Muscle layer of colon (tissue), 2 donors: ENCODE measurements at regions not wholly inside any gene's neighbourhood (a gene's known extent, or its start where the extent isn't known, plus 50 kb on each side); places are given as distances from the start of the nearest gene placed in this dataset.
"Not testable (repeated sequence)": the region's sequence is repeated elsewhere in the genome, so short reads cannot be mapped to it uniquely, and the experiment has no call there.

Experiments used
- H3K27ac ChIP-seq: one replicate; pipeline ENCODE4 v1.7.0; 2013; ENCODE audit warnings: low read depth, mild to moderate bottlenecking, low read length, moderate library complexity
- H3K27me3 ChIP-seq, 2 donors: one replicate each; pipeline ENCODE4 v1.7.0; 2013; ENCODE audit warnings: low read length in 2 of 2, mild to moderate bottlenecking in 2 of 2; ENCODE audit not compliant: insufficient read depth in 2 of 2, control insufficient read depth in 1 of 2
- H3K36me3 ChIP-seq: one replicate; pipeline ENCODE4 v1.7.0; 2013; ENCODE audit warnings: mild to moderate bottlenecking, low read length; ENCODE audit not compliant: insufficient read depth
- H3K4me1 ChIP-seq: one replicate; pipeline ENCODE4 v1.7.0; 2013; ENCODE audit warnings: mild to moderate bottlenecking, low read length; ENCODE audit not compliant: insufficient read depth
- H3K4me3 ChIP-seq, 2 donors: one replicate each; pipeline ENCODE4 v1.7.0; 2013; ENCODE audit warnings: low read length in 2 of 2, low read depth in 1 of 2, mild to moderate bottlenecking in 1 of 2, moderate library complexity in 1 of 2
- H3K9ac ChIP-seq: one replicate; pipeline ENCODE4 v1.7.0; 2013; ENCODE audit warnings: low read length
- H3K9me3 ChIP-seq: one replicate; pipeline ENCODE4 v1.7.0; 2013; ENCODE audit warnings: mild to moderate bottlenecking, low read length
- donor health status: abdominal sarcoma.
- donor health status: Adenocarcinoma of cecum.

DNA sequence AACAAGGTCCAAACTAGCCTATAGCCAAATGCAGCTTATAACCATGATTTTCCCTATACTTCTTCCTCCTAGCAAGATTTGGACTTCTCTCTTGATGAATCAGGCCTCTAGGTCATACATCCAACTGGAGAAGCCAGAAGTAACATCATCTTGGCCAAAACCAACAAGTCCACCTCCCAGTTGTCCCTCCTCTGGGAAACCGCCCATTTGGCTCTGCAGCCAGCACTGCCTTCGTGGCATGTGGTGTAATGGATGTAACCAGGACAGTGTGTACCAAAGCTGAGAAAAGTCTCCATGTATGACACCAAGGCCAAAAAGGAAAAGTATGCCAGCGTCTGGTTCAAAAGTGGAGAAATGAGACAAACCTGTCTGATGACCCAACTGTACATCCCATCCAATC lies 59.3 kb upstream of the VASH1 start:
- Histone ChIP-seq H3K9ac (no peak overlapping the region), H3K36me3 (no peaks in the 10 kb centered on the region), H3K4me3 (no peak overlapping the region), H3K27me3 (no peaks in the 10 kb centered on the region), H3K9me3 (no peaks in the 10 kb centered on the region), H3K27ac (no peak overlapping the region), H3K4me1 (no peaks in the 10 kb centered on the region)

DNA sequence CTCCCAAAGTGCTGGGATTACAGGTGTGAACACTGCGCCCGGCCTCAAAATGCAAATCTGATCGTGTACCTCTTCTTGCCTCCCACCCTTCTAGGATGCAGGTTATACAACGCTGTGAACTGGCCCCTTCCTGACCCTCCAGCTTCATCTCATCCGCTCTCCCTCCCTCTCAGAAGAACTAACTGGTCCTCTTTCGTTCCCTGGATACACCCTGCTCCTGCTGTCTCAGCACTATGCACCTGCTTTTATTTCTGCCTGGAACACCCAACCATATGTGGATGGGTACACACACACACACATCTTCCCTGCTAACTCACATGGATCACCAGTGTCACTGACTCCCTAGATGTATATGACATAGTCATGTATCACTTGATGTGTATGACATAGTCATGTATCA lies 56.1 kb upstream of the VASH1 start:
- no peaks in the 10 kb centered on the region for H3K27me3 ChIP-seq
- H3K36me3 ChIP-seq: no peaks in the 10 kb centered on the region
- H3K4me3 ChIP-seq: no peak overlapping the region
- H3K27ac ChIP-seq: no peak overlapping the region
- no peaks in the 10 kb centered on the region for H3K9me3 ChIP-seq
- no peaks in the 10 kb centered on the region for H3K4me1 ChIP-seq
- H3K9ac ChIP-seq: no peak overlapping the region

DNA sequence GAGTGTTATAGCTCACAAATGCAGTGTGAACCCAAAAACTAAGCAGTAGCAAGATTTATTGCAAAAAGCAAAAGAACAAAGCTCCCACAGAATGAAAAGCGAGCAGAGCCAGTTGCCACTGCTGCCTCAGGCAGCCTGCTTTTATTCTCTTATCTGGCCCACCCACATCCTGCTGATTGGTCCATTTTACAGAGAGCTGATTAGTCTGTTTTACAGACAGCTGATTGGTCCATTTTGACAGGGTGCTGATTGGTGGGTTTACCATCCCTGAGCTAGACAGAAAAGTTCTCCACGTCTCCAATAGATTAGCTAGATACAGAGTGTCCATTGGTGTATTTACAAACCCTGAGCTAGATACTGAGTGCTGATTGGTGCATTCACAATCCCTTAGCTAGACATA lies 55.1 kb upstream of the VASH1 start:
- H3K4me3 ChIP-seq, H3K9ac ChIP-seq, H3K27me3 ChIP-seq, H3K27ac ChIP-seq, H3K4me1 ChIP-seq, H3K9me3 ChIP-seq, H3K36me3 ChIP-seq: not testable (repeated sequence)

DNA sequence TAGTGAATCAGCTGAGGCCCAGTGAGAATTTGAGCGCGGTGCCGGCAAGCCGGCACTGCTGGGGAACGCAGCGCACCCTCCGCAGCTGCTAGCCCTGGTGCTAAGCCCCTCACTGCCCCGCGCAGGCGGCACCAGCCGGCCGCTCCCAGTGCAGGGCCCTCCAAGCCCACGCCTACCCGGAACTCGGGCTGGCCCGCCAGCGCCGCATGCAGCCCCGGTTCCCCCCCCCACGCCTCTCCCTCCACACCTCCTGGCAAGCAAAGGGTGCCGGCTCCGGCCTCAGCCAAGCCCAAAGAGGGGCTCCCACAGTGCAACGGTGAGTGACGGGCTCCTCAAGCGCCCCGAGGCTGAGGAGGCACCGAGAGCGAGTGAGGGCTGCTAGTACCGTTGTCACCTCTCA lies 54.5 kb upstream of the VASH1 start:
- no peaks in the 10 kb centered on the region for H3K36me3 ChIP-seq

DNA sequence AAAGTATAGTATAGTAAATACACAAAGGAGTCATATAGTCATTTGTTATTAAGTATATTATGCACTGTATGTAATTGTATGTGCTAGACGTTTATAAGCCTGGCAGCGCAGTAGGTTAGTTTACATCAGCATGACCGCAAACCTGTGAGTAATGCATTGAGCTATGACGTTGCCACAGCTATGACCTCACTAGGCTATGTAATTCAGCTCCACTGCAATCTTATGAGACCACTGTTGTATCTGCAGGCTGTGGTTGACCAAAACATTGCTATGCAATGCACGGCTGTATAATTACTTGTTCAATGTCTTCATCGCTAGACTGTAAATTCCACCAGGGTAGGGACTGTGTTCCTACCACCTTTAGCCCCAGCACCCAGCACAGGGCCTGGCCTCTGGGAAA lies 53.2 kb upstream of the VASH1 start:
- H3K9ac ChIP-seq: no peak overlapping the region
- H3K4me3 ChIP-seq: no peak overlapping the region
- no peaks in the 10 kb centered on the region for H3K36me3 ChIP-seq
- H3K27me3 ChIP-seq: no peaks in the 10 kb centered on the region
- no peak overlapping the region for H3K27ac ChIP-seq
- no peaks in the 10 kb centered on the region for H3K4me1 ChIP-seq
- H3K9me3 ChIP-seq: no peaks in the 10 kb centered on the region

More for the DNA sequence above, 54.5 kb upstream of the VASH1 start:
- Histone ChIP-seq H3K27ac (no peak overlapping the region), H3K4me1 (no peaks in the 10 kb centered on the region), H3K27me3 (no peaks in the 10 kb centered on the region), H3K9ac (no peak overlapping the region), H3K4me3 (no peak overlapping the region), H3K9me3 (no peaks in the 10 kb centered on the region)

DNA sequence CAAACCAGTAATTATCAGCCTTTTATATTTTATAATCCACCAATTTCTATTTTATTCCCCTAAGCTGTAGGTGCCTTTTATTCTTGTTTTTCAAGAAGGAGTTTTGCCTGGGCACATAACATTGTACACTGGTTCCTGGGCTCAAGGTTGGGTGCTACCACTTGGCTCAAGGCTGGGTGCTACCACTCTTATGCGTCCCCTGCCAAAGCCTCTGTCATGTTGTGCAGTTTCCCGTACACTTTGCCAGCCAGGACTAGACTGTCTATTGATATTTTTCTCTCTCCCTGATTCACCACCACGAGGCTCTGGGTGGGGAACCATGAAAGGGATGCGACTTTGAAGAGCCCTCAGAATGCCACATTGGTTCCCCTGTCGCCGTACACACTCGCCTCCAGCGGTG lies 52.5 kb upstream of the VASH1 start:
- H3K9ac ChIP-seq: no peak overlapping the region
- no peaks in the 10 kb centered on the region for H3K9me3 ChIP-seq
- no peak overlapping the region for H3K27ac ChIP-seq
- H3K27me3 ChIP-seq: no peaks in the 10 kb centered on the region
- no peaks in the 10 kb centered on the region for H3K36me3 ChIP-seq
- no peaks in the 10 kb centered on the region for H3K4me1 ChIP-seq
- H3K4me3 ChIP-seq: no peak overlapping the region

DNA sequence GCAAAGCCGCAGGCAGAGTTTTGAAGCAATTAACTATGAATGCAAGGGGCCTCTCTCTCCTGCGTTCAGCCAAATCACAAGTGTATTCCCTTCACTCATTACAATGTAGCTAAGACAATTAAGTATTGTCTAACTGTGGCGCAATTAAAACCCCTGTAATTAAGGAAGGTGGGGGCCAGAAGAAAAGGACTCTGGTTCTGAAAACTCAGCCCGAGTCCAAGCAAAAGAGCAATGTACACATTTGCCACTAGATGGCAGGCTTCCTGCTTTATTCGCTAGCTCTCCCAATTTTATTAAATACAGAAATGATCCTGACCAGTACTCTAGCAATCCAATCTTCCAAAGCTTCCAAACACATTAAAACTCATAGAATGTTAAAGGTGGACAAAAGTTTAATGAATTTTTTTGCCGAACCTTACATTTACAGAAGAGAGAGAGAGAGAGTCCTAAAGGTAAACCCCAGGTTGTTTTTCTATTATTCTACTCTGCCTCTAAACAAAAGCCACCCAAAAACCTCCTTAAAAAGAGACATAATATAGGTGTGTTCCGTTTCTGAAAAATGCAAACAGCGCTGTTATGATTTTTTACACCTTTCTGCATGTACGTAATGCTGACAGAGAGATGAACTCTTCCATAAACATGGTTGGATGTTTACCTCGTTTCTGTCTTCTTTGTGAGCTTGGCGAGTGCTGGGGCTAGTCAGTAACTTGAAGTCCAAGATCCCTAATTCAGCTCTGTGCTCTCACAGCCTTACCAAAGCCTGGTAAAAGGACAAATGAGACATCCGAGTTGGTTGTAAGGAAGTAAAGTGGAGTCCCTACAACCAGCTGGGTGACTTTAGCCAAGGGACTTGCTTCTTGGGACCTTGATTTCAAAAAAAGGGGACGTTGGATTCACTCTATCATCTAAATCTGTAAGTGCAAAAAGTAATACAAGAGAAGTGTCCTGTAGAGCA lies 50.9 kb upstream of the VASH1 start:
- Histone ChIP-seq H3K27me3 (no peaks in the 10 kb centered on the region), H3K4me3 (no peak overlapping the region), H3K4me1 (no peaks in the 10 kb centered on the region), H3K27ac (no peak overlapping the region), H3K9ac (no peak overlapping the region), H3K36me3 (no peaks in the 10 kb centered on the region), H3K9me3 (no peaks in the 10 kb centered on the region)
